GM23248 (cell line): ENCODE measurements at regions not wholly inside any gene's neighbourhood (a gene's known extent, or its start where the extent isn't known, plus 50 kb on each side); places are given as distances from the start of the nearest gene placed in this dataset.

Experiments used
- EZH2 ChIP-seq: fragments of 200-600 bp; sonication (generic); IDR thresholded peaks from 2 replicates; pipeline ENCODE4 v1.6.1; 2018; ENCODE audit warnings: antibody characterized with exemption, mild to moderate bottlenecking; ENCODE audit not compliant: insufficient read depth, poor library complexity, severe bottlenecking
- EZH2phosphoT487 ChIP-seq: fragments of 200-600 bp; sonication (generic); IDR thresholded peaks from 2 replicates; pipeline ENCODE4 v1.6.1; 2018; ENCODE audit warnings: antibody characterized with exemption, moderate library complexity, mild to moderate bottlenecking, low read depth; ENCODE audit not compliant: insufficient read depth

- TF ChIP-seq EZH2 (no peak), EZH2phosphoT487 (no peak)
Observed at GRCh38 chr21:22892740-22893139, 1894.5 kb downstream of the NCAM2 start.
